ENCODE measurements at regions not wholly inside any gene's neighbourhood (a gene's known extent, or its start where the extent isn't known, plus 50 kb on each side); places are given as distances from the start of the nearest gene placed in this dataset.

- DNase-seq (ENCODE audit: insufficient read length, low spot score) (no peak), FAIRE-seq (no peak)
- no peak for TF ChIP-seq CTCF (IDR thresholded peaks at IDR 0.05; ENCODE audit: insufficient read depth, missing control alignments)
Measured at GRCh38 chr11:112826788-112827187, 134.4 kb upstream of the NCAM1 start.

GRCh38 chr11:112828421-112828820 lies 132.8 kb upstream of the NCAM1 start:
- no peak for DNase-seq (ENCODE audit: insufficient read length, low spot score)
- no peak for TF ChIP-seq CTCF (IDR thresholded peaks at IDR 0.05; ENCODE audit: insufficient read depth, missing control alignments)
- FAIRE-seq = no peak

- TF ChIP-seq CTCF (IDR thresholded peaks at IDR 0.05; ENCODE audit: insufficient read depth, missing control alignments) = no peak
- no peak for FAIRE-seq
Measured at GRCh38 chr11:112829971-112830654, 131.1 kb upstream of the NCAM1 start.

GRCh38 chr11:112831041-112831440 lies 130.2 kb upstream of the NCAM1 start:
- FAIRE-seq = no peak
- DNase-seq (ENCODE audit: insufficient read length, low spot score) = no peak
- no peak for TF ChIP-seq CTCF (IDR thresholded peaks at IDR 0.05; ENCODE audit: insufficient read depth, missing control alignments)

More at GRCh38 chr11:112829971-112830654, 131.1 kb upstream of the NCAM1 start:
- no peak for DNase-seq (ENCODE audit: insufficient read length, low spot score)

GRCh38 chr11:112831969-112832766 lies 129.1 kb upstream of the NCAM1 start:
- TF ChIP-seq CTCF (IDR thresholded peaks at IDR 0.05; ENCODE audit: insufficient read depth, missing control alignments) = no peak
- no peak for DNase-seq (ENCODE audit: insufficient read length, low spot score)
- no peak for FAIRE-seq

- FAIRE-seq (no peak), DNase-seq (ENCODE audit: insufficient read length, low spot score) (no peak)
- TF ChIP-seq CTCF (IDR thresholded peaks at IDR 0.05; ENCODE audit: insufficient read depth, missing control alignments) = no peak
Measured at GRCh38 chr11:112834277-112834755, 126.9 kb upstream of the NCAM1 start.

Measured in D721Med (cell line).